Fibroblast of lung (primary cell): ENCODE measurements at regions not wholly inside any gene's neighbourhood (a gene's known extent, or its start where the extent isn't known, plus 50 kb on each side); places are given as distances from the start of the nearest gene placed in this dataset.

Experiments used
- DNase-seq, 2 donors: peaks; one replicate each; pipeline versions ENCODE4 v3.0.0 to v3.0.0-alpha.2; 2010; ENCODE audit warnings: low read depth in 2 of 2
- H2AFZ ChIP-seq: 2 replicates; pipeline ENCODE4 v1.5.1; 2012; ENCODE audit warnings: low read length, control low read depth, inconsistent platforms
- H3K27ac ChIP-seq: 2 replicates; pipeline ENCODE4 v1.5.1; 2011; ENCODE audit warnings: low read length, control low read depth; ENCODE audit not compliant: insufficient read depth
- H3K27me3 ChIP-seq: 2 replicates; pipeline ENCODE4 v1.5.1; 2011; ENCODE audit warnings: mild to moderate bottlenecking, low read length; ENCODE audit not compliant: control insufficient read depth, insufficient read depth
- H3K36me3 ChIP-seq: 2 replicates; pipeline ENCODE4 v1.5.1; 2011; ENCODE audit warnings: low read length; ENCODE audit not compliant: control insufficient read depth, insufficient read depth
- H3K4me1 ChIP-seq: 2 replicates; pipeline ENCODE4 v1.5.1; 2011; ENCODE audit warnings: low read length; ENCODE audit not compliant: control insufficient read depth, insufficient read depth; ENCODE audit errors: extremely low read depth
- H3K4me2 ChIP-seq: 2 replicates; pipeline ENCODE4 v1.5.1; 2011; ENCODE audit warnings: low read length, control low read depth; ENCODE audit not compliant: insufficient read depth; ENCODE audit errors: extremely low read depth
- H3K4me3 ChIP-seq, 4 experiments: fragments of 200-600 bp in 1 of 4; sonication (generic) in 1 of 4; replicated peaks in 1 of 4; 2 replicates each; pipeline ENCODE4 v1.5.1; 2011 to 2016; ENCODE audit warnings: low read length in 4 of 4, low read depth in 3 of 4, mild to moderate bottlenecking in 3 of 4, control low read depth in 2 of 4, inconsistent platforms in 1 of 4, mixed read lengths in 1 of 4; ENCODE audit not compliant: insufficient read depth in 1 of 4; ENCODE audit errors: control extremely low read depth in 1 of 4
- H3K79me2 ChIP-seq: 2 replicates; pipeline ENCODE4 v1.5.1; 2012; ENCODE audit warnings: mild to moderate bottlenecking, low read length, inconsistent platforms; ENCODE audit not compliant: control insufficient read depth, insufficient read depth
- H3K9ac ChIP-seq: 2 replicates; pipeline ENCODE4 v1.5.1; 2011; ENCODE audit warnings: mild to moderate bottlenecking, low read length, control low read depth; ENCODE audit not compliant: insufficient read depth
- H3K9me3 ChIP-seq: 2 replicates; pipeline ENCODE4 v1.5.1; 2012; ENCODE audit warnings: low read depth, low read length; ENCODE audit not compliant: control insufficient read depth, insufficient read depth
- H4K20me1 ChIP-seq: 2 replicates; pipeline ENCODE4 v1.5.1; 2011; ENCODE audit warnings: low read length; ENCODE audit not compliant: control insufficient read depth, insufficient read depth; ENCODE audit errors: extremely low read depth
- EZH2 ChIP-seq: IDR thresholded peaks from 2 replicates; pipeline ENCODE4 v1.5.1; 2012; ENCODE audit warnings: low read length, control low read depth, mild to moderate bottlenecking; ENCODE audit errors: missing control alignments
- TF ChIP-seq, protein P1 (sequence below), 2 donors: IDR thresholded peaks in 1 of 2; conservative IDR thresholded peaks in 1 of 2; 1 replicate in 1 of 2; 2 replicates in 1 of 2; pipeline ENCODE4 v1.5.1; 2011 to 2012; ENCODE audit warnings: low read length in 2 of 2, control low read depth in 1 of 2, inconsistent platforms in 1 of 2, low read depth in 1 of 2, mild to moderate bottlenecking in 1 of 2

DNA sequence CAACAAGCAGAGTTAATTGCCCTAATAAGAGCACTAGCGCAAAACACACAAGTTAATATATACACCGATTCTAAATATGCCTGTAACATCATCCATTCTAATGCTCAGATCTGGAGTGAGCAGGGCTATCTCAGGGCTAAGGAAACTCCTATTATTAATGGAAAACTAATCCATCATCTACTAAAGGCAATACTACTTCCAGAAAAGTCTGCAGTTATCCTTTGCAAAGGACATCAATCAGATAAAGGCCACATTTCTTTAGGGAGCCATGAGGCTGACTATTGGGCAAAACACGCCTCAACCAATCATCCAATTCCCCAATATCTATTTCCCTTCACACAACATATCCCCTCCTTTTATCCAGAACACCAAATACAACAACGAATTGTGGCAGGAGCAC lies 1032.3 kb upstream of the NUDT12 start:
- Histone ChIP-seq H3K36me3 (no peaks in the 10 kb centered on the region), H3K79me2 (no peaks in the 10 kb centered on the region), H3K27me3 (no peaks in the 10 kb centered on the region), H3K4me1 (no peaks in the 10 kb centered on the region), H2AFZ (no peak overlapping the region), H3K9me3 (no peaks in the 10 kb centered on the region), H3K4me2 (no peak overlapping the region), H3K4me3 (no peak overlapping the region), H3K27ac (no peak overlapping the region), H3K9ac (no peak overlapping the region), H4K20me1 (no peaks in the 10 kb centered on the region)
- no peak for DNase-seq
- TF ChIP-seq, protein P1, sequence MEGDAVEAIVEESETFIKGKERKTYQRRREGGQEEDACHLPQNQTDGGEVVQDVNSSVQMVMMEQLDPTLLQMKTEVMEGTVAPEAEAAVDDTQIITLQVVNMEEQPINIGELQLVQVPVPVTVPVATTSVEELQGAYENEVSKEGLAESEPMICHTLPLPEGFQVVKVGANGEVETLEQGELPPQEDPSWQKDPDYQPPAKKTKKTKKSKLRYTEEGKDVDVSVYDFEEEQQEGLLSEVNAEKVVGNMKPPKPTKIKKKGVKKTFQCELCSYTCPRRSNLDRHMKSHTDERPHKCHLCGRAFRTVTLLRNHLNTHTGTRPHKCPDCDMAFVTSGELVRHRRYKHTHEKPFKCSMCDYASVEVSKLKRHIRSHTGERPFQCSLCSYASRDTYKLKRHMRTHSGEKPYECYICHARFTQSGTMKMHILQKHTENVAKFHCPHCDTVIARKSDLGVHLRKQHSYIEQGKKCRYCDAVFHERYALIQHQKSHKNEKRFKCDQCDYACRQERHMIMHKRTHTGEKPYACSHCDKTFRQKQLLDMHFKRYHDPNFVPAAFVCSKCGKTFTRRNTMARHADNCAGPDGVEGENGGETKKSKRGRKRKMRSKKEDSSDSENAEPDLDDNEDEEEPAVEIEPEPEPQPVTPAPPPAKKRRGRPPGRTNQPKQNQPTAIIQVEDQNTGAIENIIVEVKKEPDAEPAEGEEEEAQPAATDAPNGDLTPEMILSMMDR (conservative IDR thresholded peaks at IDR 0.05 in 1 of 2, IDR thresholded peaks at IDR 0.05 in 1 of 2; ENCODE audit: low read depth in 1 of 2, low read length in 2 of 2) = no peak
- no peak for TF ChIP-seq EZH2

DNA sequence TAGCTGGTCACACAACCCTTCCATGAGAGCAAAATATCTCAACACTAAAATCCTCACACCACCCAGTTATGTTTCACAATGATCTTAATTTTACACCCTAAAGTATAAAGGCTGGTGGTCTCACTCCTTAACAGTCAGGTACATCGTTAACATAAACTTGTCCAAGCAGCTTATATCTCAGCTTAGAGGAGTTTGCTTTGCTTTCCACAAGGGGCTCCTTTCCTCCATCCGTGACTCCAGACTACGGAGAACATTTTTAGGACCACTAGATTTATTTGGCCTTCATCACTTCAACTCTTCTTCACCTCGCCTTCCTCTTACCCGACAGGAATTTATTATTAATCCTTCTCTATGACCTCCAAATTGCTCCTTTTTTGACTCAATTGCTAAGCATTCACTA lies 1014.1 kb upstream of the NUDT12 start:
- Histone ChIP-seq H3K27me3 (no peaks in the 10 kb centered on the region), H4K20me1 (no peaks in the 10 kb centered on the region), H2AFZ (no peak overlapping the region), H3K9me3 (no peaks in the 10 kb centered on the region), H3K27ac (no peak overlapping the region), H3K4me3 (no peak overlapping the region), H3K9ac (no peak overlapping the region), H3K4me1 (no peaks in the 10 kb centered on the region), H3K4me2 (no peak overlapping the region), H3K36me3 (no peaks in the 10 kb centered on the region), H3K79me2 (no peaks in the 10 kb centered on the region)
- TF ChIP-seq, protein P1 (conservative IDR thresholded peaks at IDR 0.05 in 1 of 2, IDR thresholded peaks at IDR 0.05 in 1 of 2; ENCODE audit: low read depth in 1 of 2, low read length in 2 of 2) = no peak
- TF ChIP-seq EZH2 = no peak
- no peak for DNase-seq

DNA sequence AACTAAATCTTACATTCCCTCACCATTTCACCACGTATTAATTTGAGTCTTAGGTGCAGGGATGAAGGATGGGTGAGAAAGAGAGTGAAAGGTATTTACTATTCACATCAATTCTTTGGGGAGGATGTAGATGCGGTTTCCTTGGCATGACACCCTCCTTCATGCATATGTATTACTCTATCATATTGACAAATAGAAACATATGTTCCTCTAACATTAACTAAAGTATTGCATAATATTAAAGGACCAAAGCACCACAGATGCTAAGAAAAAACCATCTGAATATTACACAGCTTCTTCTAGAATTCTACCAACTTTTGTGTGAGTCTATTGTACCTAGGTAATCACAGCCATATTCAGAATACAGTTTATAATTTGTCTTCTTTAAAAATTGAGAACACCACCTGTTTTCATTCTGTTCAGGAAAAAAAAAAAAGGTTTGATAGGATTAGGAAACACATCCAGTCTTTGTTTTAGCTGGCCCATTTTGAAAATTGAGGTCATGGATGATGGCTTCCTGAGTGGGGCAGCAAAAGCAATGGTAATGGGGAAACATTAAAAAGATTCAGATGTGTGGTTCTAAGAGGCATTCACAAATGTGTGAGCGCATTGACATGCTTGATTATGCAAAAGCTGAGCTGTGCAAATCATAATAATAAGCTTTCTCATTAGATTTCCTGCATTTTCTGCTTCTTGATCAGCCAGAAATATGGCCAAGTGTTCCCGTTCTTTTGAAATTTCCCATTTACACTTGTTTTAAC lies 1011.5 kb upstream of the NUDT12 start:
- H3K9ac ChIP-seq = no peak overlapping the region
- H3K4me1 ChIP-seq = no peaks in the 10 kb centered on the region
- no peak for TF ChIP-seq EZH2
- TF ChIP-seq, protein P1 (conservative IDR thresholded peaks at IDR 0.05 in 1 of 2, IDR thresholded peaks at IDR 0.05 in 1 of 2; ENCODE audit: low read depth in 1 of 2, low read length in 2 of 2) = no peak
- no peak overlapping the region for H2AFZ ChIP-seq
- no peaks in the 10 kb centered on the region for H3K9me3 ChIP-seq
- no peak overlapping the region for H3K27ac ChIP-seq
- H3K27me3 ChIP-seq = no peaks in the 10 kb centered on the region
- H3K79me2 ChIP-seq = no peaks in the 10 kb centered on the region
- no peaks in the 10 kb centered on the region for H4K20me1 ChIP-seq
- H3K4me3 ChIP-seq = no peak overlapping the region
- no peaks in the 10 kb centered on the region for H3K36me3 ChIP-seq
- no peak overlapping the region for H3K4me2 ChIP-seq
- no peak for DNase-seq
